GM10266 (cell line): ENCODE measurements at regions not wholly inside any gene's neighbourhood (a gene's known extent, or its start where the extent isn't known, plus 50 kb on each side); places are given as distances from the start of the nearest gene placed in this dataset.
"Not testable (repeated sequence)": the region's sequence is repeated elsewhere in the genome, so short reads cannot be mapped to it uniquely, and the experiment has no call there.

Experiments
- DNase-seq: peaks from one replicate; pipeline ENCODE4 v3.0.0; 2012; ENCODE audit errors: extremely low spot score
- CTCF ChIP-seq: IDR thresholded peaks from 2 replicates; pipeline ENCODE4 v1.5.1; 2012; ENCODE audit warnings: mild to moderate bottlenecking, low read depth; ENCODE audit not compliant: control insufficient read depth, insufficient read depth; ENCODE audit errors: missing control alignments

GRCh38 chrX:94695910-94696309 lies 1021.9 kb downstream of the FAM133A start:
- no peak for TF ChIP-seq CTCF
- no peak for DNase-seq

GRCh38 chrX:94704348-94705256 lies 1030.6 kb downstream of the FAM133A start:
- DNase-seq, result not testable (repeated sequence)

- DNase-seq, result no peak
- TF ChIP-seq CTCF, result no peak
Observed at GRCh38 chrX:94721386-94721785, 1047.4 kb downstream of the FAM133A start.

GRCh38 chrX:94722578-94722977 lies 1048.6 kb downstream of the FAM133A start:
- TF ChIP-seq CTCF, result no peak
- no peak for DNase-seq

- no peak for DNase-seq
- no peak for TF ChIP-seq CTCF
Observed at GRCh38 chrX:94742772-94743171, 1068.8 kb downstream of the FAM133A start.

- DNase-seq, result no peak
- TF ChIP-seq CTCF, result no peak
Observed at GRCh38 chrX:94743478-94743877, 1069.5 kb downstream of the FAM133A start.

GRCh38 chrX:94744786-94745185 lies 1070.8 kb downstream of the FAM133A start:
- no peak for TF ChIP-seq CTCF
- DNase-seq, result no peak
